Panc1 (cell line): ENCODE measurements at regions not wholly inside any gene's neighbourhood (a gene's known extent, or its start where the extent isn't known, plus 50 kb on each side); places are given as distances from the start of the nearest gene placed in this dataset.

Source experiments
- ATAC-seq: fragments of 200-7000 bp; cut with Tn5 transposase; 2 replicates; pipeline ENCODE4 v1.9.1; 2020; ENCODE audit warnings: mild to moderate bottlenecking, moderate library complexity
- BruUV-seq: library from RNA; stranded (reverse); fragments of 400-500 nt; replicated peaks from 2 replicates; lab custom pipeline; 2021; lab: Mats Ljungman, UMichigan
- CTCF ChIA-PET: fragments of 300-600 bp; sonication (Branson Sonifier 250); formaldehyde crosslinking; loops from one replicate; lab custom pipeline; 2022; ENCODE audit warnings: antibody characterized with exemption; lab: Charles Lee
- POLR2A ChIA-PET: fragments of 300-600 bp; sonication (Branson Sonifier 250); formaldehyde crosslinking; loops from one replicate; lab custom pipeline; 2022; ENCODE audit warnings: antibody characterized with exemption; lab: Charles Lee
- DNase-seq: peaks from one replicate; pipeline ENCODE4 v3.0.0-alpha.2; 2010; ENCODE audit warnings: low read depth, low spot score
- H3K27ac ChIP-seq: 2 replicates; pipeline ENCODE4 v1.5.1; 2011; ENCODE audit warnings: mild to moderate bottlenecking, low read length, inconsistent platforms
- H3K27me3 ChIP-seq: fragments of 200-500 bp; sonication (Bioruptor generic); 2 replicates; pipeline ENCODE4 v1.6.0; 2014; ENCODE audit warnings: low read length, inconsistent platforms; ENCODE audit not compliant: control insufficient read depth, insufficient read depth
- H3K36me3 ChIP-seq: fragments of 200-500 bp; sonication (Bioruptor generic); 2 replicates; pipeline ENCODE4 v1.5.1; 2014; ENCODE audit warnings: inconsistent platforms, mild to moderate bottlenecking, low read length, moderate library complexity; ENCODE audit not compliant: control insufficient read depth, insufficient read depth
- H3K4me1 ChIP-seq: 2 replicates; pipeline ENCODE4 v1.5.1; 2011; ENCODE audit warnings: inconsistent platforms, mild to moderate bottlenecking, low read length, moderate library complexity; ENCODE audit not compliant: control insufficient read depth, insufficient read depth
- H3K4me3 ChIP-seq, 2 experiments: 2 replicates each; pipeline ENCODE4 v1.5.1; 2011 to 2012; ENCODE audit warnings: low read depth in 2 of 2, low read length in 2 of 2, mild to moderate bottlenecking in 2 of 2, inconsistent platforms in 1 of 2, moderate library complexity in 1 of 2
- H3K9me3 ChIP-seq: fragments of 200-500 bp; sonication (Bioruptor generic); 2 replicates; pipeline ENCODE4 v1.5.1; 2014; ENCODE audit warnings: low read depth, mild to moderate bottlenecking, inconsistent platforms, low read length, moderate library complexity; ENCODE audit not compliant: control insufficient read depth, insufficient read depth
- CTCF ChIP-seq: fragments of 450-650 bp; IDR thresholded peaks from 2 replicates; pipeline ENCODE4 v1.5.1; 2017; ENCODE audit warnings: mild to moderate bottlenecking
- POLR2AphosphoS5 ChIP-seq: IDR thresholded peaks from 2 replicates; pipeline ENCODE4 v1.6.1; 2012; ENCODE audit warnings: mild to moderate bottlenecking, low read depth, low read length, moderate library complexity
- REST ChIP-seq, 2 experiments: IDR thresholded peaks; 2 replicates each; pipeline ENCODE4 v1.6.1; 2011 to 2012; ENCODE audit warnings: low read depth in 2 of 2, control low read depth in 1 of 2, low read length in 1 of 2, mild to moderate bottlenecking in 1 of 2, moderate library complexity in 1 of 2; ENCODE audit not compliant: insufficient read depth in 1 of 2
- SIN3A ChIP-seq: IDR thresholded peaks from 2 replicates; pipeline ENCODE4 v1.6.1; 2012; ENCODE audit warnings: low read depth, mild to moderate bottlenecking, low read length, moderate library complexity, borderline replicate concordance; ENCODE audit not compliant: insufficient read depth
- TCF7L2 ChIP-seq: IDR thresholded peaks from 2 replicates; pipeline ENCODE4 v1.6.1; 2011; ENCODE audit warnings: mild to moderate bottlenecking, low read depth, low read length, inconsistent platforms
- in situ Hi-C: cut with HindIII; loops from 2 replicates; pipeline ENCODE4 v1.10.0; 2016; ENCODE audit warnings: low sequenced_read_pairs, low pct_unique_long_range_greater_than_20kb
- intact Hi-C: fragments of 100-400 bp; cut with micrococcal nuclease; formaldehyde crosslinking; loops from one replicate; pipeline ENCODE4 v1.10.0; 2022; ENCODE audit not compliant: unreplicated experiment

- intact Hi-C loops (no loop called here), in situ Hi-C loops (no loop called here)
- ChIA-PET POLR2A (no interaction called here), CTCF (no interaction called here)
- H3K9me3 ChIP-seq = no peaks in the 10 kb centered on the region
- no TSS peak for BruUV-seq
- no peaks in the 10 kb centered on the region for H3K27me3 ChIP-seq
- H3K4me1 ChIP-seq = peaks cover 8% of the 10 kb centered on the region; the same call in 1 of the 2 replicates
- H3K27ac ChIP-seq = peak overlapping the region; percentile 29; the same call in 1 of the 2 replicates
- no peaks in the 10 kb centered on the region for H3K36me3 ChIP-seq
- ATAC-seq (peak; percentile 82), DNase-seq (no peak)
- no peak for TF ChIP-seq TCF7L2
- no peak for TF ChIP-seq CTCF
- no peak for TF ChIP-seq SIN3A
- no peak for TF ChIP-seq REST (IDR thresholded peaks at IDR 0.05; ENCODE audit: insufficient read depth in 1 of 2, low read depth in 2 of 2, low read length in 1 of 2)
- no peak for TF ChIP-seq POLR2AphosphoS5
- no peak overlapping the region for H3K4me3 ChIP-seq
These were observed 50.5 kb upstream of the SHISAL1 start for GRCh38 chr22:44363013-44363979.

- no peak for ATAC-seq
- intact Hi-C loops = no loop called here
- BruUV-seq = no TSS peak
- H3K27ac ChIP-seq = peak overlapping the region; percentile 29; the same call in 1 of the 2 replicates
- peaks cover 8% of the 10 kb centered on the region; the same call in 1 of the 2 replicates for H3K4me1 ChIP-seq
- no peak overlapping the region for H3K4me3 ChIP-seq
- TF ChIP-seq SIN3A (no peak), CTCF (no peak), TCF7L2 (no peak), POLR2AphosphoS5 (no peak), REST (IDR thresholded peaks at IDR 0.05; ENCODE audit: insufficient read depth in 1 of 2, low read depth in 2 of 2, low read length in 1 of 2) (no peak)
- no peak for DNase-seq
- ChIA-PET CTCF (no interaction called here), POLR2A (no interaction called here)
- no peaks in the 10 kb centered on the region for H3K27me3 ChIP-seq
- in situ Hi-C loops = no loop called here
- no peaks in the 10 kb centered on the region for H3K36me3 ChIP-seq
- no peaks in the 10 kb centered on the region for H3K9me3 ChIP-seq
These were observed 49.7 kb upstream of the SHISAL1 start for GRCh38 chr22:44362249-44363012.
